HepG2 (cell line): ENCODE measurements at regions not wholly inside any gene's neighbourhood (a gene's known extent, or its start where the extent isn't known, plus 50 kb on each side); places are given as distances from the start of the nearest gene placed in this dataset.

Experiments
- ATAC-seq: fragments of 200-7000 bp; cut with Tn5 transposase; 3 replicates; pipeline ENCODE4 v1.9.1; 2020; ENCODE audit warnings: mild to moderate bottlenecking, moderate library complexity
- BruUV-seq: library from RNA; stranded (reverse); fragments of 400-500 nt; replicated peaks from 2 replicates; lab custom pipeline; 2021; lab: Mats Ljungman, UMichigan
- CTCF ChIA-PET: fragments of 300-600 bp; formaldehyde crosslinking; extraction: SDS; loops from one replicate; lab custom pipeline; 2021; ENCODE audit warnings: low total read pairs, inconsistent platforms, low intra/inter-chr PET ratio; lab: Yijun Ruan, JAX
- POLR2A ChIA-PET: fragments of 350-600 bp; sonication (Branson Sonifier 250); formaldehyde crosslinking; loops from one replicate; lab custom pipeline; 2020; ENCODE audit warnings: antibody characterized with exemption, inconsistent platforms; lab: Yijun Ruan, JAX
- DNase-seq: peaks from one replicate; pipeline ENCODE4 v3.0.0-alpha.2; 2015; ENCODE audit warnings: low spot score
- FAIRE-seq: peaks from 3 replicates; lab custom pipeline; 2011; peaks lifted over from hg19 to GRCh38; lab: Jason Lieb, UNC
- H2AFZ ChIP-seq: one replicate; pipeline ENCODE4 v1.6.1; 2011; ENCODE audit warnings: low read length, inconsistent platforms
- H3K27ac ChIP-seq: fragments of 300-600 bp; 3 replicates; pipeline ENCODE4 v1.8.0; 2011; ENCODE audit warnings: mixed run types, mild to moderate bottlenecking, mixed read lengths, low read length, inconsistent platforms; ENCODE audit not compliant: insufficient read depth; ENCODE audit errors: extremely low read length
- H3K27me3 ChIP-seq, 2 experiments: fragments of 200-600 bp in 1 of 2; 2 replicates in 1 of 2; 3 replicates in 1 of 2; pipeline versions ENCODE4 v1.6.0 to v1.8.0; 2011; ENCODE audit warnings: low read length in 2 of 2, mild to moderate bottlenecking in 2 of 2, moderate library complexity in 2 of 2, inconsistent platforms in 1 of 2; ENCODE audit not compliant: insufficient read depth in 2 of 2, control insufficient read depth in 1 of 2
- H3K36me3 ChIP-seq, 2 experiments: fragments of 200-600 bp in 1 of 2; replicated peaks in 1 of 2; 2 replicates in 1 of 2; 3 replicates in 1 of 2; pipeline versions ENCODE4 v1.5.1 to v1.8.0; 2011; ENCODE audit warnings: low read length in 2 of 2, inconsistent platforms in 1 of 2; ENCODE audit not compliant: insufficient read depth in 2 of 2, control insufficient read depth in 1 of 2
- H3K4me1 ChIP-seq: 2 replicates; pipeline ENCODE4 v1.5.1; 2012; ENCODE audit warnings: low read length, inconsistent platforms; ENCODE audit not compliant: insufficient read depth
- H3K4me2 ChIP-seq: 2 replicates; pipeline ENCODE4 v1.6.0; 2011; ENCODE audit warnings: low read depth, low read length, inconsistent platforms
- H3K4me3 ChIP-seq, 3 experiments: fragments of 200-600 bp in 1 of 3; sonication (generic), shearing (Covaris generic) in 1 of 3; replicated peaks in 1 of 3; 2 replicates each; pipeline ENCODE4 v1.5.1; 2011 to 2016; ENCODE audit warnings: low read length in 3 of 3, inconsistent platforms in 2 of 3, low read depth in 2 of 3, mild to moderate bottlenecking in 2 of 3, control low read depth in 1 of 3, mixed read lengths in 1 of 3; ENCODE audit not compliant: insufficient read depth in 1 of 3
- H3K79me2 ChIP-seq: one replicate; pipeline ENCODE4 v1.6.1; 2011; ENCODE audit warnings: low read length, inconsistent platforms; ENCODE audit not compliant: insufficient read depth
- H3K9ac ChIP-seq: 2 replicates; pipeline ENCODE4 v1.6.0; 2011; ENCODE audit warnings: mild to moderate bottlenecking, low read depth, low read length, inconsistent platforms; ENCODE audit not compliant: insufficient read depth
- H3K9me3 ChIP-seq: 2 replicates; pipeline ENCODE4 v1.5.1; 2012; ENCODE audit warnings: mild to moderate bottlenecking, low read length
- H4K20me1 ChIP-seq: 2 replicates; pipeline ENCODE4 v1.6.0; 2011; ENCODE audit warnings: inconsistent platforms, mild to moderate bottlenecking, low read length, moderate library complexity; ENCODE audit not compliant: insufficient read depth
- ATRX ChIP-seq: sonication (generic); formaldehyde crosslinking; IDR thresholded peaks from 2 replicates; pipeline ENCODE4 v1.4.0; 2020; ENCODE audit warnings: missing genetic modification reagents, borderline replicate concordance
- CBX1 ChIP-seq: IDR thresholded peaks from one replicate; pipeline ENCODE4 v1.6.1; 2016; ENCODE audit warnings: antibody characterized with exemption, low read depth
- CEBPG ChIP-seq: IDR thresholded peaks from 2 replicates; pipeline ENCODE4 v1.6.1; 2016
- CENPBD1 ChIP-seq: sonication (generic); formaldehyde crosslinking; IDR thresholded peaks from 2 replicates; pipeline ENCODE4 v1.8.0; 2022; ENCODE audit warnings: missing genetic modification reagents, low read depth, mild to moderate bottlenecking, borderline replicate concordance
- GATAD1 ChIP-seq: IDR thresholded peaks from 2 replicates; pipeline ENCODE4 v1.6.1; 2016; ENCODE audit warnings: missing genetic modification reagents, missing compliant biosample characterization
- HMGA1 ChIP-seq: sonication (generic); formaldehyde crosslinking; conservative IDR thresholded peaks from 2 replicates; pipeline ENCODE4 v1.4.0; 2020; ENCODE audit warnings: missing genetic modification reagents
- HOMEZ ChIP-seq: IDR thresholded peaks from 2 replicates; pipeline ENCODE4 v1.6.1; 2016; ENCODE audit warnings: low read depth
- KDM3A ChIP-seq: IDR thresholded peaks from 2 replicates; pipeline ENCODE4 v1.6.1; 2018; ENCODE audit warnings: low read depth, missing compliant biosample characterization
- MAZ ChIP-seq, 2 experiments: sonication (generic) in 1 of 2; formaldehyde crosslinking in 1 of 2; IDR thresholded peaks; 2 replicates each; pipeline versions ENCODE4 v1.5.0 to v1.6.1; 2012 to 2020; ENCODE audit warnings: low read depth in 2 of 2, mild to moderate bottlenecking in 2 of 2, borderline replicate concordance in 1 of 2, improper control_type of control experiment in 1 of 2, low read length in 1 of 2, missing genetic modification reagents in 1 of 2, moderate library complexity in 1 of 2
- MIER3 ChIP-seq: IDR thresholded peaks from 2 replicates; pipeline ENCODE4 v1.6.1; 2016; ENCODE audit warnings: missing compliant biosample characterization, borderline replicate concordance
- ZNF703 ChIP-seq: sonication (generic); formaldehyde crosslinking; IDR thresholded peaks from 2 replicates; pipeline ENCODE4 v1.5.1; 2020; ENCODE audit warnings: missing genetic modification reagents, mild to moderate bottlenecking, moderate library complexity, borderline replicate concordance
- ZNF749 ChIP-seq: sonication (generic); formaldehyde crosslinking; IDR thresholded peaks from 2 replicates; pipeline ENCODE4 v1.8.0; 2022; ENCODE audit warnings: mild to moderate bottlenecking, missing genetic modification reagents, moderate library complexity, borderline replicate concordance
- WGBS: methylation state at CpG from one replicate; pipeline ENCODE4 v1.1.6; 2017; ENCODE audit warnings: low lambda C conversion rate; 5-methylcytosine and 5-hydroxymethylcytosine counted together
- in situ Hi-C: cut with HindIII; loops from 2 replicates; pipeline ENCODE4 v1.10.0; 2017; ENCODE audit warnings: low pct_unique_long_range_greater_than_20kb; ENCODE audit not compliant: extremely low pct_ligation_motif_present
- intact Hi-C: fragments of 100-400 bp; cut with micrococcal nuclease; formaldehyde crosslinking; loops from one replicate; pipeline ENCODE4 v1.10.0; 2022; ENCODE audit not compliant: unreplicated experiment
- TF ChIP-seq, protein P1 (sequence below): sonication (generic); formaldehyde crosslinking; IDR thresholded peaks from 2 replicates; pipeline ENCODE4 v1.4.0; 2020; ENCODE audit warnings: missing genetic modification reagents, borderline replicate concordance

DNA sequence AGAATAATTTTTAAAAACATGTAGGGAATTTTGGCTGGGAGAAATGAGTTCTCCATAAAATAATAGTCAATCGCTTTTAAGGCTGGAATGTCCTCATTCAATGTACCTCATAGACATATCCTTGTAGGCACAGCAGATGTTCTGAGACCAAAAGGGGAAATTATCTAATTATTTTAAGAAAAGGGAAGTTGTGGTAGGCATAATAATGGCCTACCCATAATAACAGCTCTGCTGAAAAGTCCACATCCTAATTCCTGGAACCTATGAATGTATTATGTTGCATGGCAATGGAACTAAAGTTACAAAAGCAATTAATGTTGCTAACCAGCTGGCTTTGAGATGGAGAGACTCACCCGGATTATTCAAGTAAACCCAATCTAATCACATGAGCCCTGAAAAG, 216.1 kb downstream of the TRIM36 start:
- ChIA-PET POLR2A (no interaction called here), CTCF (no interaction called here)
- no peak for ATAC-seq
- H4K20me1 ChIP-seq: no peaks in the 10 kb centered on the region
- no peak for FAIRE-seq
- H3K4me3 ChIP-seq: no peak overlapping the region
- peaks cover 15% of the 10 kb centered on the region; the same call in 1 of the 2 replicates for H3K9me3 ChIP-seq
- no peaks in the 10 kb centered on the region for H3K36me3 ChIP-seq
- H3K27ac ChIP-seq: no peak overlapping the region
- no peaks in the 10 kb centered on the region for H3K27me3 ChIP-seq
- no peaks in the 10 kb centered on the region for H3K4me1 ChIP-seq
- no peak overlapping the region for H3K9ac ChIP-seq
- intact Hi-C loops (no loop called here), in situ Hi-C loops (no loop called here)
- no peaks in the 10 kb centered on the region for H3K79me2 ChIP-seq
- DNase-seq: no peak
- no TSS peak for BruUV-seq
- H2AFZ ChIP-seq: no peak overlapping the region
- WGBS: 0% methylated on average over 2 of the region's 2 CpGs
- H3K4me2 ChIP-seq: no peak overlapping the region
- TF ChIP-seq ZNF749 (CRISPR knock-in tag) (no peak), CENPBD1 (CRISPR knock-in tag) (no peak)
- TF ChIP-seq, all 625 proteins: peak for 0

GRCh38 chr5:114952876-114953275, 216.8 kb downstream of the TRIM36 start:
- no peaks in the 10 kb centered on the region for H3K79me2 ChIP-seq
- H3K27ac ChIP-seq: no peak overlapping the region
- no peaks in the 10 kb centered on the region for H3K36me3 ChIP-seq
- H4K20me1 ChIP-seq: no peaks in the 10 kb centered on the region
- ChIA-PET POLR2A (no interaction called here), CTCF (no interaction called here)
- no peak overlapping the region for H3K4me2 ChIP-seq
- no peak overlapping the region for H3K9ac ChIP-seq
- H2AFZ ChIP-seq: no peak overlapping the region
- ATAC-seq (no peak), DNase-seq (no peak), FAIRE-seq (no peak)
- H3K27me3 ChIP-seq: no peaks in the 10 kb centered on the region
- BruUV-seq: no TSS peak
- WGBS: 7% methylated on average over 5 of the region's 5 CpGs
- peaks cover 15% of the 10 kb centered on the region; the same call in 1 of the 2 replicates for H3K9me3 ChIP-seq
- intact Hi-C loops (no loop called here), in situ Hi-C loops (no loop called here)
- H3K4me3 ChIP-seq: no peak overlapping the region
- H3K4me1 ChIP-seq: no peaks in the 10 kb centered on the region
- TF ChIP-seq CBX1: no peak
- no peak for TF ChIP-seq KDM3A (CRISPR knock-in tag)
- no peak for TF ChIP-seq ATRX
- no peak for TF ChIP-seq MAZ (IDR thresholded peaks at IDR 0.05; ENCODE audit: borderline replicate concordance, low read depth, low read length)
- TF ChIP-seq MAZ (CRISPR knock-in tag; IDR thresholded peaks at IDR 0.05; ENCODE audit: low read depth): no peak
- TF ChIP-seq CEBPG (CRISPR knock-in tag): no peak
- no peak for TF ChIP-seq HOMEZ
- TF ChIP-seq, protein P1, sequence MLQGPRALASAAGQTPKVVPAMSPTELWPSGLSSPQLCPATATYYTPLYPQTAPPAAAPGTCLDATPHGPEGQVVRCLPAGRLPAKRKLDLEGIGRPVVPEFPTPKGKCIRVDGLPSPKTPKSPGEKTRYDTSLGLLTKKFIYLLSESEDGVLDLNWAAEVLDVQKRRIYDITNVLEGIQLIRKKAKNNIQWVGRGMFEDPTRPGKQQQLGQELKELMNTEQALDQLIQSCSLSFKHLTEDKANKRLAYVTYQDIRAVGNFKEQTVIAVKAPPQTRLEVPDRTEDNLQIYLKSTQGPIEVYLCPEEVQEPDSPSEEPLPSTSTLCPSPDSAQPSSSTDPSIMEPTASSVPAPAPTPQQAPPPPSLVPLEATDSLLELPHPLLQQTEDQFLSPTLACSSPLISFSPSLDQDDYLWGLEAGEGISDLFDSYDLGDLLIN (CRISPR knock-in tag): no peak
- no peak for TF ChIP-seq MIER3 (CRISPR knock-in tag)
- no peak for TF ChIP-seq ZNF703
- no peak for TF ChIP-seq GATAD1 (CRISPR knock-in tag)
- TF ChIP-seq HMGA1 (CRISPR knock-in tag): no peak
